SU-DHL-6 (cell line): ENCODE measurements at regions not wholly inside any gene's neighbourhood (a gene's known extent, or its start where the extent isn't known, plus 50 kb on each side); places are given as distances from the start of the nearest gene placed in this dataset.

ENCODE experiments used
- H2AFZ ChIP-seq: fragments of 200-600 bp; sonication (generic); 2 replicates; pipeline ENCODE4 v1.6.1; 2014; ENCODE audit warnings: low read depth, mild to moderate bottlenecking, moderate library complexity, mixed read lengths, antibody characterized with exemption, low read length; ENCODE audit not compliant: severe bottlenecking
- H3F3A ChIP-seq: fragments of 200-600 bp; shearing (Covaris generic); 2 replicates; pipeline ENCODE4 v1.6.0; 2016; ENCODE audit warnings: antibody characterized with exemption, mild to moderate bottlenecking; ENCODE audit not compliant: insufficient read depth
- H3K27ac ChIP-seq: fragments of 200-600 bp; sonication (generic); 2 replicates; pipeline ENCODE4 v1.5.1; 2016; ENCODE audit warnings: low read depth, mild to moderate bottlenecking, low read length, moderate library complexity, mixed read lengths
- H3K27me3 ChIP-seq: fragments of 200-600 bp; sonication (generic), shearing (Covaris generic); 2 replicates; pipeline ENCODE4 v1.6.0; 2014; ENCODE audit warnings: mild to moderate bottlenecking, low read length
- H3K36me3 ChIP-seq: fragments of 200-600 bp; sonication (generic); 2 replicates; pipeline ENCODE4 v1.6.1; 2014; ENCODE audit warnings: mild to moderate bottlenecking, low read length, mixed read lengths
- H3K4me2 ChIP-seq: fragments of 300-600, 200-600 bp; shearing (Covaris generic), sonication (generic); 2 replicates; pipeline ENCODE4 v1.6.0; 2014; ENCODE audit warnings: low read length, low read depth, mild to moderate bottlenecking; ENCODE audit not compliant: poor library complexity, severe bottlenecking
- H3K4me3 ChIP-seq: fragments of 200-600 bp; sonication (generic); 2 replicates; pipeline ENCODE4 v1.5.1; 2014; ENCODE audit warnings: antibody characterized with exemption, low read length, mild to moderate bottlenecking, mixed read lengths; ENCODE audit not compliant: insufficient read depth, poor library complexity, severe bottlenecking
- H3K79me2 ChIP-seq: fragments of 200-600 bp; sonication (generic); 2 replicates; pipeline ENCODE4 v1.6.1; 2014; ENCODE audit warnings: mild to moderate bottlenecking, low read length, moderate library complexity; ENCODE audit not compliant: insufficient read depth
- H3K9ac ChIP-seq: fragments of 200-600 bp; sonication (generic); 2 replicates; pipeline ENCODE4 v1.7.0; 2014; ENCODE audit warnings: mild to moderate bottlenecking, low read length
- H3K9me2 ChIP-seq: fragments of 200-600 bp; sonication (generic); replicated peaks from 2 replicates; pipeline ENCODE4 v1.6.1; 2014; ENCODE audit warnings: low read length; ENCODE audit not compliant: insufficient read depth
- H3K9me3 ChIP-seq: fragments of 200-600 bp; sonication (generic); 2 replicates; pipeline ENCODE4 v1.6.1; 2014; ENCODE audit warnings: low read length, mixed read lengths; ENCODE audit not compliant: insufficient read depth
- H4K20me1 ChIP-seq: fragments of 200-600 bp; sonication (generic); 2 replicates; pipeline ENCODE4 v1.6.1; 2014; ENCODE audit warnings: low read depth, mild to moderate bottlenecking, antibody characterized with exemption, low read length, moderate library complexity, mixed read lengths
- EZH2phosphoT487 ChIP-seq: fragments of 200-600 bp; sonication (generic), shearing (Covaris generic); conservative IDR thresholded peaks from 2 replicates; pipeline ENCODE4 v1.6.1; 2018; ENCODE audit warnings: mild to moderate bottlenecking, antibody characterized with exemption, low read length, moderate library complexity, mixed read lengths
- TF ChIP-seq, protein P1 (sequence below): fragments of 200-600 bp; sonication (generic); IDR thresholded peaks from one replicate; pipeline ENCODE4 v1.5.1; 2017; ENCODE audit warnings: antibody characterized with exemption, mild to moderate bottlenecking, low read length, moderate library complexity; ENCODE audit not compliant: insufficient read depth, poor library complexity, severe bottlenecking

DNA sequence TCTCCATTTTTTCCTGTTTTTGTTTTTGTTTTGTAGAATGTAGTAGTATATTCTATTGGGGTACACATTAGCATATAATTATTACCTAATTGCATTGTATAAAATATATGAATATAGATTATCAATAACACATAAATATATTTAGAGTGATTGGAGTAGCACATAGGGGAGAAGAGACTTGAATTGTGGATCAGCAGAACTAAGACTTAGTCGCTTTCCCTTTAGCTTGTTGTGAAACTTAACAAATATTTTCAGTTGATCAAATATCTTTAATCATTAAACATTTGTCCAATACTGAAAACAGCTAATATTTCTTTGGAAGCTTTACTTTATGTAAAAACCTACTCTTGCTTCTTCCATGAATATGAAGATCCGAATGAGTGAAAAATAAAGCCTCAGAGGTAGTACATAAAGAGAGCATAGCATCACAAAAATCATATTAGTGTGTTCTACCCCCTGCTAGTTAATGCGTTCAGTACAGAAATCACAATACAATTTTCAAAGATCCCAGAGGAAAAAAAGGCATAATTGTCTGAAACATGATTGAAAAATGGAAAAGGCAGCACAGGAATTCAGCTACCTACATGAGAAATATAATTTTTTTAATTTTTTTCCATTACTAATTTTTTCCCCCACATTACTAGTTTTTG lies 1348.0 kb upstream of the PRR20A start:
- H4K20me1 ChIP-seq, result no peaks in the 10 kb centered on the region
- TF ChIP-seq, protein P1, sequence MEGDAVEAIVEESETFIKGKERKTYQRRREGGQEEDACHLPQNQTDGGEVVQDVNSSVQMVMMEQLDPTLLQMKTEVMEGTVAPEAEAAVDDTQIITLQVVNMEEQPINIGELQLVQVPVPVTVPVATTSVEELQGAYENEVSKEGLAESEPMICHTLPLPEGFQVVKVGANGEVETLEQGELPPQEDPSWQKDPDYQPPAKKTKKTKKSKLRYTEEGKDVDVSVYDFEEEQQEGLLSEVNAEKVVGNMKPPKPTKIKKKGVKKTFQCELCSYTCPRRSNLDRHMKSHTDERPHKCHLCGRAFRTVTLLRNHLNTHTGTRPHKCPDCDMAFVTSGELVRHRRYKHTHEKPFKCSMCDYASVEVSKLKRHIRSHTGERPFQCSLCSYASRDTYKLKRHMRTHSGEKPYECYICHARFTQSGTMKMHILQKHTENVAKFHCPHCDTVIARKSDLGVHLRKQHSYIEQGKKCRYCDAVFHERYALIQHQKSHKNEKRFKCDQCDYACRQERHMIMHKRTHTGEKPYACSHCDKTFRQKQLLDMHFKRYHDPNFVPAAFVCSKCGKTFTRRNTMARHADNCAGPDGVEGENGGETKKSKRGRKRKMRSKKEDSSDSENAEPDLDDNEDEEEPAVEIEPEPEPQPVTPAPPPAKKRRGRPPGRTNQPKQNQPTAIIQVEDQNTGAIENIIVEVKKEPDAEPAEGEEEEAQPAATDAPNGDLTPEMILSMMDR, result no peak
- no peak for TF ChIP-seq EZH2phosphoT487
- H3K4me2 ChIP-seq, result no peak overlapping the region
- H3K36me3 ChIP-seq, result no peaks in the 10 kb centered on the region
- no peak overlapping the region for H3K27ac ChIP-seq
- H3K4me3 ChIP-seq, result no peak overlapping the region
- no peak overlapping the region for H3K9ac ChIP-seq
- no peaks in the 10 kb centered on the region for H3K27me3 ChIP-seq
- no peaks in the 10 kb centered on the region for H3K79me2 ChIP-seq
- no peaks in the 10 kb centered on the region for H3K9me2 ChIP-seq
- H3K9me3 ChIP-seq, result no peaks in the 10 kb centered on the region; the same call in 1 of the 2 replicates
- no peak overlapping the region for H2AFZ ChIP-seq
- no peaks in the 10 kb centered on the region for H3F3A ChIP-seq

DNA sequence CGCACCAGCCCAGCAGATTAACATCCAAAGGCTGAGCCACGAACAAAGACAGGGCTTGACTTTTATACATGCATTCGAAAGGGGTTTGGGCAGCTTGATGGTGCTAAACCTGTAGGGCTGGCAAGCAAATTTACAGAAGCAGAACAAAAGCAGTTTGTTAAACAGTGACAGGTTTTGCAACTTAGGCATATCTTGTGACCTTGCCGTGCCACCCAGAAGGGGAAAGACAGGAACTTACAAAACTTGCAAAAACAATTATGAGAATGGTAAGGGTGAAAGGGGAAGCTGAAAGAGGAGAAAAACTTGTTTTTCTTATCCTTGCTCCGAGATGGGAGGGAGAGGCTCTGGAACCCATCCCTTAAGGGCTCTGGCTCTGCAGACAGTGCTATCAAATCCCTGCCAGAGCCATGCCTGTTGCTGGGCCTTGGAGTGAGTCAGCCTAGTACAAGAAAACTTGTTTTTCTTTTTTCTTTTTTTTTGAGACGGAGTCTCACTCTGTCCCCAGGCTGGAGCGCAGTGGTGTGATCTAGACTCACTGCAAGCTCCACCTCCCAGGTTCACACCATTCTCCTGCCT lies 1325.2 kb upstream of the PRR20A start:
- Histone ChIP-seq H3K4me2 (no peak overlapping the region), H3K27me3 (no peaks in the 10 kb centered on the region), H2AFZ (no peak overlapping the region), H3K36me3 (0 out of 2 replicates have a peak, but pooled peaks cover 3% of the 10 kb centered on the region), H3K9ac (no peak overlapping the region), H3F3A (no peaks in the 10 kb centered on the region), H3K9me3 (no peaks in the 10 kb centered on the region), H3K4me3 (no peak overlapping the region), H3K27ac (no peak overlapping the region), H3K9me2 (no peaks in the 10 kb centered on the region), H3K79me2 (no peaks in the 10 kb centered on the region), H4K20me1 (no peaks in the 10 kb centered on the region)
- no peak for TF ChIP-seq EZH2phosphoT487
- TF ChIP-seq, protein P1, result no peak

DNA sequence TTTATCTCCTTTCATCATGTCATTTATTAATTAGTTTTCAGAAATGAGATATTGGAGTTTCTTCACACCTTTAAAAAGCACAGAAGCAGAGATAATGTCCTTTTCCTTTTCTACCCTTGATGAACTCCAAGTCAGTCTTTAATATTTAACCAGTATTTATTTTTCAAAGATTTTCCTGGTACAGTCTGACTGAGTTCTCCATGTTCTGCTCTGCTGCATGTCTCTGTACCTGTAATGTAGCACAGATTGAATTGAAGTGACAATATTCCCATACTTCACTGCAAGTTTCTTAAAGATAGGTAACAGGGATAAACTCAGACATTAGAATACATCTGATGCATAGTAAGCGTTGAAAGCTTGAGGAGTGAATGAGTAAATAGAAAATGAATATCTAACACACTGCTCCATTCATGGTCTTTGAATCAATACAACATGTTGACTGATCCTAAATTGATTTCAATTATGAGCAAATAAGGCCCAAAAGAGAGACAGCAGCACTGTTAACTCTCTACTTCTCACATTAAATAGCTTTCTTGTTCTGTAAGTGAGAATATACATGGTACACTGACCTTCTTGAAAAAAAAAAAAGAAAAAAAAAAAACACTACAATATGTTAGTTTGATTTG lies 1323.6 kb upstream of the PRR20A start:
- no peak overlapping the region for H3K4me3 ChIP-seq
- no peaks in the 10 kb centered on the region for H3K9me3 ChIP-seq
- H2AFZ ChIP-seq, result no peak overlapping the region
- no peaks in the 10 kb centered on the region for H3K27me3 ChIP-seq
- H3K9ac ChIP-seq, result no peak overlapping the region
- H3K36me3 ChIP-seq, result 0 out of 2 replicates have a peak, but pooled peaks cover 3% of the 10 kb centered on the region
- H3F3A ChIP-seq, result no peaks in the 10 kb centered on the region
- H3K9me2 ChIP-seq, result no peaks in the 10 kb centered on the region
- H3K79me2 ChIP-seq, result no peaks in the 10 kb centered on the region
- no peaks in the 10 kb centered on the region for H4K20me1 ChIP-seq
- H3K27ac ChIP-seq, result no peak overlapping the region
- no peak for TF ChIP-seq EZH2phosphoT487
- TF ChIP-seq, protein P1, result no peak
- H3K4me2 ChIP-seq, result no peak overlapping the region
